HEK293 (cell line): ENCODE measurements at regions not wholly inside any gene's neighbourhood (a gene's known extent, or its start where the extent isn't known, plus 50 kb on each side); places are given as distances from the start of the nearest gene placed in this dataset.

Experiments used
- CTCF ChIA-PET: fragments of 350-600 bp; formaldehyde crosslinking; extraction: SDS; loops from one replicate; lab custom pipeline; 2021; ENCODE audit warnings: antibody characterized with exemption; lab: Yijun Ruan, JAX
- POLR2A ChIA-PET: fragments of 300-600 bp; formaldehyde crosslinking; extraction: SDS; loops from one replicate; lab custom pipeline; 2020; ENCODE audit warnings: antibody characterized with exemption, inconsistent platforms; lab: Yijun Ruan, JAX
- H3K27ac ChIP-seq: fragments of 200-500 bp; sonication (Bioruptor generic); 2 replicates; pipeline ENCODE4 v1.5.1; 2014; ENCODE audit warnings: low read depth, low read length, control low read depth, inconsistent platforms; ENCODE audit errors: extremely low read depth
- H3K36me3 ChIP-seq, 2 experiments: fragments of 200-500 bp in 1 of 2; sonication (Bioruptor generic) in 1 of 2; 1 replicate in 1 of 2; 2 replicates in 1 of 2; pipeline ENCODE4 v1.5.1; 2014 to 2017; ENCODE audit warnings: inconsistent platforms in 2 of 2, low read length in 2 of 2; ENCODE audit not compliant: control insufficient read depth in 2 of 2, insufficient read depth in 1 of 2
- H3K4me1 ChIP-seq: fragments of 200-500 bp; sonication (Bioruptor generic); 2 replicates; pipeline ENCODE4 v1.5.1; 2014; ENCODE audit warnings: mild to moderate bottlenecking, low read length, inconsistent platforms; ENCODE audit not compliant: control insufficient read depth, insufficient read depth
- H3K4me3 ChIP-seq: 2 replicates; pipeline ENCODE4 v1.5.1; 2011; ENCODE audit warnings: low read depth, mild to moderate bottlenecking, control low read depth, low read length, moderate library complexity
- H3K9me3 ChIP-seq: fragments of 200-500 bp; sonication (Bioruptor generic); 2 replicates; pipeline ENCODE4 v1.5.1; 2014; ENCODE audit warnings: low read depth, low read length, inconsistent platforms; ENCODE audit not compliant: control insufficient read depth, insufficient read depth
- BCL6B ChIP-seq: fragments of 450-650 bp; formaldehyde crosslinking; IDR thresholded peaks from 2 replicates; pipeline ENCODE4 v1.5.1; 2017; ENCODE audit warnings: missing biosample characterization, missing genetic modification characterization
- KLF10 ChIP-seq: fragments of 450-650 bp; IDR thresholded peaks from 2 replicates; pipeline ENCODE4 v1.5.1; 2018; ENCODE audit warnings: missing biosample characterization, mild to moderate bottlenecking, missing genetic modification characterization
- MYNN ChIP-seq: fragments of 450-650 bp; formaldehyde crosslinking; IDR thresholded peaks from 2 replicates; pipeline ENCODE4 v1.5.1; 2016; ENCODE audit warnings: missing biosample characterization, missing genetic modification characterization, borderline replicate concordance
- RBAK ChIP-seq: fragments of 450-650 bp; formaldehyde crosslinking; IDR thresholded peaks from 2 replicates; pipeline ENCODE4 v1.5.1; 2016; ENCODE audit warnings: missing biosample characterization, missing genetic modification characterization
- REPIN1 ChIP-seq: fragments of 450-650 bp; formaldehyde crosslinking; IDR thresholded peaks from 2 replicates; pipeline ENCODE4 v1.5.1; 2017; ENCODE audit warnings: missing biosample characterization, missing genetic modification characterization, low read depth
- SALL2 ChIP-seq: fragments of 450-650 bp; formaldehyde crosslinking; IDR thresholded peaks from 2 replicates; pipeline ENCODE4 v1.5.0; 2017; ENCODE audit warnings: missing biosample characterization, mild to moderate bottlenecking, missing genetic modification characterization, borderline replicate concordance
- SP2 ChIP-seq: fragments of 450-650 bp; formaldehyde crosslinking; IDR thresholded peaks from 2 replicates; pipeline ENCODE4 v1.5.1; 2016; ENCODE audit warnings: missing biosample characterization, missing genetic modification characterization
- TRIM28 ChIP-seq: IDR thresholded peaks from 2 replicates; pipeline ENCODE4 v1.6.1; 2011; ENCODE audit warnings: low read length, control low read depth, borderline replicate concordance
- ZBTB17 ChIP-seq: fragments of 450-650 bp; formaldehyde crosslinking; IDR thresholded peaks from 2 replicates; pipeline ENCODE4 v1.5.1; 2016; ENCODE audit warnings: missing biosample characterization, missing genetic modification characterization
- ZBTB48 ChIP-seq: fragments of 450-650 bp; formaldehyde crosslinking; IDR thresholded peaks from 2 replicates; pipeline ENCODE4 v1.5.1; 2016; ENCODE audit warnings: missing biosample characterization, missing genetic modification characterization
- ZBTB6 ChIP-seq: fragments of 450-650 bp; formaldehyde crosslinking; IDR thresholded peaks from 2 replicates; pipeline ENCODE4 v1.5.1; 2017; ENCODE audit warnings: missing biosample characterization, missing genetic modification characterization
- ZFP41 ChIP-seq: fragments of 450-650 bp; formaldehyde crosslinking; IDR thresholded peaks from 2 replicates; pipeline ENCODE4 v1.5.1; 2016; ENCODE audit warnings: missing biosample characterization, missing genetic modification characterization, borderline replicate concordance
- ZNF132 ChIP-seq: fragments of 450-650 bp; formaldehyde crosslinking; IDR thresholded peaks from 2 replicates; pipeline ENCODE4 v1.5.1; 2017; ENCODE audit warnings: missing biosample characterization, missing genetic modification characterization, borderline replicate concordance
- ZNF202 ChIP-seq: fragments of 450-650 bp; formaldehyde crosslinking; IDR thresholded peaks from 2 replicates; pipeline ENCODE4 v1.5.1; 2016; ENCODE audit warnings: missing biosample characterization, missing genetic modification characterization, borderline replicate concordance
- ZNF223 ChIP-seq: fragments of 450-650 bp; formaldehyde crosslinking; IDR thresholded peaks from 2 replicates; pipeline ENCODE4 v1.5.1; 2016; ENCODE audit warnings: missing biosample characterization, missing genetic modification characterization
- ZNF274 ChIP-seq, 2 experiments: fragments of 200-500 bp in 1 of 2; fragments of 450-650 bp in 1 of 2; sonication (Bioruptor generic) in 1 of 2; formaldehyde crosslinking in 1 of 2; IDR thresholded peaks; 2 replicates each; pipeline versions ENCODE4 v1.5.1 to v1.6.1; 2014 to 2016; ENCODE audit warnings: borderline replicate concordance in 1 of 2, inconsistent platforms in 1 of 2, low read length in 1 of 2, missing biosample characterization in 1 of 2, missing genetic modification characterization in 1 of 2
- ZNF37A ChIP-seq: fragments of 450-650 bp; IDR thresholded peaks from 2 replicates; pipeline ENCODE4 v1.5.1; 2018; ENCODE audit warnings: missing biosample characterization, missing genetic modification characterization
- ZNF501 ChIP-seq: fragments of 450-650 bp; formaldehyde crosslinking; IDR thresholded peaks from 2 replicates; pipeline ENCODE4 v1.5.1; 2016; ENCODE audit warnings: missing biosample characterization, missing genetic modification characterization
- ZNF510 ChIP-seq: fragments of 450-650 bp; formaldehyde crosslinking; IDR thresholded peaks from 2 replicates; pipeline ENCODE4 v1.5.1; 2018; ENCODE audit warnings: mild to moderate bottlenecking, missing genetic modification characterization, missing biosample characterization; ENCODE audit not compliant: insufficient replicate concordance
- ZNF529 ChIP-seq: fragments of 450-650 bp; formaldehyde crosslinking; IDR thresholded peaks from 2 replicates; pipeline ENCODE4 v1.5.1; 2017; ENCODE audit warnings: missing genetic modification characterization, missing biosample characterization; ENCODE audit not compliant: insufficient replicate concordance
- ZNF600 ChIP-seq: fragments of 450-650 bp; formaldehyde crosslinking; IDR thresholded peaks from 2 replicates; pipeline ENCODE4 v1.5.1; 2016; ENCODE audit warnings: missing biosample characterization, missing genetic modification characterization
- ZNF623 ChIP-seq: fragments of 450-650 bp; formaldehyde crosslinking; IDR thresholded peaks from 2 replicates; pipeline ENCODE4 v1.5.1; 2016; ENCODE audit warnings: missing biosample characterization, missing genetic modification characterization
- ZNF626 ChIP-seq: fragments of 450-650 bp; sonication (Bioruptor Pico); formaldehyde crosslinking; IDR thresholded peaks from 2 replicates; pipeline ENCODE4 v1.5.1; 2018; ENCODE audit warnings: missing biosample characterization, missing genetic modification characterization, inconsistent platforms
- ZNF670 ChIP-seq: fragments of 450-650 bp; formaldehyde crosslinking; IDR thresholded peaks from 2 replicates; pipeline ENCODE4 v1.5.1; 2016; ENCODE audit warnings: missing biosample characterization, missing genetic modification characterization, low read depth
- ZNF747 ChIP-seq: fragments of 450-650 bp; formaldehyde crosslinking; IDR thresholded peaks from 2 replicates; pipeline ENCODE4 v1.5.1; 2016; ENCODE audit warnings: missing biosample characterization, missing genetic modification characterization
- ZNF76 ChIP-seq: fragments of 450-650 bp; formaldehyde crosslinking; IDR thresholded peaks from 2 replicates; pipeline ENCODE4; 2016; ENCODE audit warnings: low read depth, missing biosample characterization, missing genetic modification characterization, borderline replicate concordance
- ZNF776 ChIP-seq: fragments of 450-650 bp; formaldehyde crosslinking; IDR thresholded peaks from 2 replicates; pipeline ENCODE4 v1.5.0; 2017; ENCODE audit warnings: missing biosample characterization, missing genetic modification characterization, borderline replicate concordance
- ZNF785 ChIP-seq: fragments of 450-650 bp; formaldehyde crosslinking; IDR thresholded peaks from 2 replicates; pipeline ENCODE4 v1.5.1; 2016; ENCODE audit warnings: missing biosample characterization, missing genetic modification characterization
- ZNF830 ChIP-seq: fragments of 450-650 bp; IDR thresholded peaks from 2 replicates; pipeline ENCODE4 v1.5.0; 2018; ENCODE audit warnings: missing biosample characterization, missing genetic modification characterization, low read depth, mild to moderate bottlenecking, moderate library complexity
- ZSCAN23 ChIP-seq: fragments of 450-650 bp; formaldehyde crosslinking; IDR thresholded peaks from 2 replicates; pipeline ENCODE4 v1.5.1; 2016; ENCODE audit warnings: missing biosample characterization, missing genetic modification characterization
- TF ChIP-seq, protein P1 (sequence below): fragments of 450-650 bp; formaldehyde crosslinking; IDR thresholded peaks from 2 replicates; pipeline ENCODE4 v1.5.1; 2016; ENCODE audit warnings: missing biosample characterization, missing genetic modification characterization
- TF ChIP-seq, protein P2 (sequence below): fragments of 450-650 bp; formaldehyde crosslinking; optimal IDR thresholded peaks from 2 replicates; pipeline ENCODE3; 2016; ENCODE audit warnings: missing biosample characterization, mild to moderate bottlenecking, missing genetic modification characterization

DNA sequence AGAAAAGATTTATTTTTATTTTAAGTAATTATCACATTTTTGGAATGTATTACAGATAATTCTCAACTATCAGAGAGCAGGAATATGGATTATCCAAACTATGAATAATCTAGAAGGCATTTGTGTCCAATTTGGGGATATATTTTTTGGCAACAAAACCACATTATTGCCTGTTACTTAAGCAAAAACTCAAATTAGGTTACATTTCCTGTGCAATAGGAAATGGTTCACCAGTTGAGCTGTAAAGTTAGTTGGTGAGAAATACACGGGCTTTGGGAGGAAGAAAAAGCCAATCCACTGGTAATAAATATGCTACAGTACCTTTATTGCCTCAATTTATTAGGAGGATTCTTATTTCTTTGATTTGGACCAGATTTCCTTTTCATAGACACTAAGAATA, 1075.2 kb downstream of the PCDH9 start:
- H3K27ac ChIP-seq, result no peak overlapping the region
- H3K4me3 ChIP-seq, result no peak overlapping the region
- ChIA-PET POLR2A (no interaction called here), CTCF (interaction anchor here (1.1 kb wide), 1 partner anchor 14 kb away, joined by 3 read pairs; no protein-coding TSS in a partner anchor)
- H3K9me3 ChIP-seq, result no peaks in the 10 kb centered on the region
- no peaks in the 10 kb centered on the region for H3K4me1 ChIP-seq
- H3K36me3 ChIP-seq, result no peaks in the 10 kb centered on the region
- no peak for TF ChIP-seq ZNF132 (tag by site-specific recombination)
- TF ChIP-seq ZNF274 (IDR thresholded peaks at IDR 0.05; ENCODE audit: low read length), result no peak
- TF ChIP-seq ZNF274 (tag by site-specific recombination; IDR thresholded peaks at IDR 0.05; ENCODE audit: borderline replicate concordance), result no peak
- no peak for TF ChIP-seq ZNF623 (tag by site-specific recombination)
- no peak for TF ChIP-seq ZNF830 (tag by site-specific recombination)
- TF ChIP-seq KLF10 (tag by site-specific recombination), result no peak
- no peak for TF ChIP-seq ZNF76 (tag by site-specific recombination)
- TF ChIP-seq ZBTB48 (tag by site-specific recombination), result no peak
- no peak for TF ChIP-seq ZNF529
- no peak for TF ChIP-seq ZNF626
- no peak for TF ChIP-seq ZNF510 (tag by site-specific recombination)
- no peak for TF ChIP-seq ZSCAN23
- TF ChIP-seq, protein P1, sequence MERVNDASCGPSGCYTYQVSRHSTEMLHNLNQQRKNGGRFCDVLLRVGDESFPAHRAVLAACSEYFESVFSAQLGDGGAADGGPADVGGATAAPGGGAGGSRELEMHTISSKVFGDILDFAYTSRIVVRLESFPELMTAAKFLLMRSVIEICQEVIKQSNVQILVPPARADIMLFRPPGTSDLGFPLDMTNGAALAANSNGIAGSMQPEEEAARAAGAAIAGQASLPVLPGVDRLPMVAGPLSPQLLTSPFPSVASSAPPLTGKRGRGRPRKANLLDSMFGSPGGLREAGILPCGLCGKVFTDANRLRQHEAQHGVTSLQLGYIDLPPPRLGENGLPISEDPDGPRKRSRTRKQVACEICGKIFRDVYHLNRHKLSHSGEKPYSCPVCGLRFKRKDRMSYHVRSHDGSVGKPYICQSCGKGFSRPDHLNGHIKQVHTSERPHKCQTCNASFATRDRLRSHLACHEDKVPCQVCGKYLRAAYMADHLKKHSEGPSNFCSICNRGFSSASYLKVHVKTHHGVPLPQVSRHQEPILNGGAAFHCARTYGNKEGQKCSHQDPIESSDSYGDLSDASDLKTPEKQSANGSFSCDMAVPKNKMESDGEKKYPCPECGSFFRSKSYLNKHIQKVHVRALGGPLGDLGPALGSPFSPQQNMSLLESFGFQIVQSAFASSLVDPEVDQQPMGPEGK (tag by site-specific recombination), result no peak
- TF ChIP-seq BCL6B (tag by site-specific recombination), result no peak

- TF ChIP-seq ZNF202 (tag by site-specific recombination), result no peak
- no peak for TF ChIP-seq SP2 (tag by site-specific recombination)
- TF ChIP-seq ZNF37A (tag by site-specific recombination), result no peak
- TF ChIP-seq, protein P2, sequence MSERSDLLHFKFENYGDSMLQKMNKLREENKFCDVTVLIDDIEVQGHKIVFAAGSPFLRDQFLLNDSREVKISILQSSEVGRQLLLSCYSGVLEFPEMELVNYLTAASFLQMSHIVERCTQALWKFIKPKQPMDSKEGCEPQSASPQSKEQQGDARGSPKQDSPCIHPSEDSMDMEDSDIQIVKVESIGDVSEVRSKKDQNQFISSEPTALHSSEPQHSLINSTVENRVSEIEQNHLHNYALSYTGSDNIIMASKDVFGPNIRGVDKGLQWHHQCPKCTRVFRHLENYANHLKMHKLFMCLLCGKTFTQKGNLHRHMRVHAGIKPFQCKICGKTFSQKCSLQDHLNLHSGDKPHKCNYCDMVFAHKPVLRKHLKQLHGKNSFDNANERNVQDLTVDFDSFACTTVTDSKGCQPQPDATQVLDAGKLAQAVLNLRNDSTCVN (tag by site-specific recombination), result no peak
- TF ChIP-seq ZNF501 (tag by site-specific recombination), result no peak
- TF ChIP-seq ZFP41 (tag by site-specific recombination), result no peak
- TF ChIP-seq ZNF600 (tag by site-specific recombination), result no peak
- no peak for TF ChIP-seq ZNF785 (tag by site-specific recombination)
- no peak for TF ChIP-seq REPIN1 (tag by site-specific recombination)
- no peak for TF ChIP-seq ZNF670 (tag by site-specific recombination)
- TF ChIP-seq RBAK, result no peak
- TF ChIP-seq MYNN (tag by site-specific recombination), result no peak
- no peak for TF ChIP-seq ZBTB6
- TF ChIP-seq ZNF223 (tag by site-specific recombination), result no peak
- no peak for TF ChIP-seq ZNF747 (tag by site-specific recombination)
- TF ChIP-seq ZNF776 (tag by site-specific recombination), result no peak
- TF ChIP-seq TRIM28, result no peak
- no peak for TF ChIP-seq ZBTB17 (tag by site-specific recombination)
- TF ChIP-seq SALL2, result no peak
- Histone ChIP-seq H3K4me1 (no peaks in the 10 kb centered on the region), H3K36me3 (no peaks in the 10 kb centered on the region), H3K27ac (no peak overlapping the region), H3K9me3 (no peaks in the 10 kb centered on the region), H3K4me3 (no peak overlapping the region)
- ChIA-PET CTCF (interaction anchor here (0.6 kb wide), 1 partner anchor 187 kb away, joined by 5 read pairs; no protein-coding TSS in a partner anchor), POLR2A (no interaction called here)
Measured at GRCh38 chr13:66154354-66154753, 1075.8 kb downstream of the PCDH9 start.
